HepG2 (cell line): ENCODE measurements at regions not wholly inside any gene's neighbourhood (a gene's known extent, or its start where the extent isn't known, plus 50 kb on each side); places are given as distances from the start of the nearest gene placed in this dataset.

ENCODE experiments used
- ATAC-seq: fragments of 200-7000 bp; cut with Tn5 transposase; 3 replicates; pipeline ENCODE4 v1.9.1; 2020; ENCODE audit warnings: mild to moderate bottlenecking, moderate library complexity
- BruUV-seq: library from RNA; stranded (reverse); fragments of 400-500 nt; replicated peaks from 2 replicates; lab custom pipeline; 2021; lab: Mats Ljungman, UMichigan
- CTCF ChIA-PET: fragments of 300-600 bp; formaldehyde crosslinking; extraction: SDS; loops from one replicate; lab custom pipeline; 2021; ENCODE audit warnings: low total read pairs, inconsistent platforms, low intra/inter-chr PET ratio; lab: Yijun Ruan, JAX
- POLR2A ChIA-PET: fragments of 350-600 bp; sonication (Branson Sonifier 250); formaldehyde crosslinking; loops from one replicate; lab custom pipeline; 2020; ENCODE audit warnings: antibody characterized with exemption, inconsistent platforms; lab: Yijun Ruan, JAX
- DNase-seq: peaks from one replicate; pipeline ENCODE4 v3.0.0-alpha.2; 2015; ENCODE audit warnings: low spot score
- FAIRE-seq: peaks from 3 replicates; lab custom pipeline; 2011; peaks lifted over from hg19 to GRCh38; lab: Jason Lieb, UNC
- H2AFZ ChIP-seq: one replicate; pipeline ENCODE4 v1.6.1; 2011; ENCODE audit warnings: low read length, inconsistent platforms
- H3K27ac ChIP-seq: fragments of 300-600 bp; 3 replicates; pipeline ENCODE4 v1.8.0; 2011; ENCODE audit warnings: mixed run types, mild to moderate bottlenecking, mixed read lengths, low read length, inconsistent platforms; ENCODE audit not compliant: insufficient read depth; ENCODE audit errors: extremely low read length
- H3K27me3 ChIP-seq, 2 experiments: fragments of 200-600 bp in 1 of 2; 2 replicates in 1 of 2; 3 replicates in 1 of 2; pipeline versions ENCODE4 v1.6.0 to v1.8.0; 2011; ENCODE audit warnings: low read length in 2 of 2, mild to moderate bottlenecking in 2 of 2, moderate library complexity in 2 of 2, inconsistent platforms in 1 of 2; ENCODE audit not compliant: insufficient read depth in 2 of 2, control insufficient read depth in 1 of 2
- H3K36me3 ChIP-seq, 2 experiments: fragments of 200-600 bp in 1 of 2; replicated peaks in 1 of 2; 2 replicates in 1 of 2; 3 replicates in 1 of 2; pipeline versions ENCODE4 v1.5.1 to v1.8.0; 2011; ENCODE audit warnings: low read length in 2 of 2, inconsistent platforms in 1 of 2; ENCODE audit not compliant: insufficient read depth in 2 of 2, control insufficient read depth in 1 of 2
- H3K4me1 ChIP-seq: 2 replicates; pipeline ENCODE4 v1.5.1; 2012; ENCODE audit warnings: low read length, inconsistent platforms; ENCODE audit not compliant: insufficient read depth
- H3K4me2 ChIP-seq: 2 replicates; pipeline ENCODE4 v1.6.0; 2011; ENCODE audit warnings: low read depth, low read length, inconsistent platforms
- H3K4me3 ChIP-seq, 3 experiments: fragments of 200-600 bp in 1 of 3; sonication (generic), shearing (Covaris generic) in 1 of 3; replicated peaks in 1 of 3; 2 replicates each; pipeline ENCODE4 v1.5.1; 2011 to 2016; ENCODE audit warnings: low read length in 3 of 3, inconsistent platforms in 2 of 3, low read depth in 2 of 3, mild to moderate bottlenecking in 2 of 3, control low read depth in 1 of 3, mixed read lengths in 1 of 3; ENCODE audit not compliant: insufficient read depth in 1 of 3
- H3K79me2 ChIP-seq: one replicate; pipeline ENCODE4 v1.6.1; 2011; ENCODE audit warnings: low read length, inconsistent platforms; ENCODE audit not compliant: insufficient read depth
- H3K9ac ChIP-seq: 2 replicates; pipeline ENCODE4 v1.6.0; 2011; ENCODE audit warnings: mild to moderate bottlenecking, low read depth, low read length, inconsistent platforms; ENCODE audit not compliant: insufficient read depth
- H3K9me3 ChIP-seq: 2 replicates; pipeline ENCODE4 v1.5.1; 2012; ENCODE audit warnings: mild to moderate bottlenecking, low read length
- H4K20me1 ChIP-seq: 2 replicates; pipeline ENCODE4 v1.6.0; 2011; ENCODE audit warnings: inconsistent platforms, mild to moderate bottlenecking, low read length, moderate library complexity; ENCODE audit not compliant: insufficient read depth
- ARHGAP35 ChIP-seq: sonication (generic); formaldehyde crosslinking; IDR thresholded peaks from 2 replicates; pipeline ENCODE4 v1.9.0; 2022; ENCODE audit warnings: mild to moderate bottlenecking, inconsistent platforms, moderate library complexity, missing genetic modification reagents, borderline replicate concordance
- ASH2L ChIP-seq: fragments of 300-600, 200-600 bp; sonication (generic); IDR thresholded peaks from 2 replicates; pipeline ENCODE4 v1.7.0; 2017; ENCODE audit warnings: low read depth, mild to moderate bottlenecking, moderate library complexity, mixed read lengths, low read length; ENCODE audit not compliant: insufficient read length
- HHEX ChIP-seq: IDR thresholded peaks from 2 replicates; pipeline ENCODE4 v1.6.1; 2016; ENCODE audit warnings: control low read depth
- RXRA ChIP-seq: sonication (generic); formaldehyde crosslinking; IDR thresholded peaks from 2 replicates; pipeline ENCODE4 v1.5.1; 2020; ENCODE audit warnings: missing genetic modification reagents
- ZBTB3 ChIP-seq: sonication (generic); formaldehyde crosslinking; IDR thresholded peaks from 2 replicates; pipeline ENCODE4 v1.4.0; 2020; ENCODE audit warnings: low read depth, mild to moderate bottlenecking, moderate library complexity, missing genetic modification reagents, borderline replicate concordance
- ZNF503 ChIP-seq: sonication (generic); formaldehyde crosslinking; IDR thresholded peaks from 2 replicates; pipeline ENCODE4 v1.4.0; 2020; ENCODE audit warnings: missing genetic modification reagents
- ZNF609 ChIP-seq: sonication (generic); formaldehyde crosslinking; IDR thresholded peaks from 2 replicates; pipeline ENCODE4 v1.4.0; 2020; ENCODE audit warnings: mild to moderate bottlenecking, missing genetic modification reagents, borderline replicate concordance
- ZNF652 ChIP-seq: IDR thresholded peaks from 2 replicates; pipeline ENCODE4 v1.6.1; 2016; ENCODE audit warnings: low read depth, borderline replicate concordance
- ZNF737 ChIP-seq: sonication (generic); formaldehyde crosslinking; IDR thresholded peaks from 2 replicates; pipeline ENCODE4 v1.5.0; 2020; ENCODE audit warnings: missing genetic modification reagents, mild to moderate bottlenecking, borderline replicate concordance
- ZNF83 ChIP-seq: sonication (generic); formaldehyde crosslinking; IDR thresholded peaks from 2 replicates; pipeline ENCODE4 v1.4.0; 2020; ENCODE audit warnings: missing genetic modification reagents, mild to moderate bottlenecking, borderline replicate concordance
- WGBS: methylation state at CpG from one replicate; pipeline ENCODE4 v1.1.6; 2017; ENCODE audit warnings: low lambda C conversion rate; 5-methylcytosine and 5-hydroxymethylcytosine counted together
- in situ Hi-C: cut with HindIII; loops from 2 replicates; pipeline ENCODE4 v1.10.0; 2017; ENCODE audit warnings: low pct_unique_long_range_greater_than_20kb; ENCODE audit not compliant: extremely low pct_ligation_motif_present
- intact Hi-C: fragments of 100-400 bp; cut with micrococcal nuclease; formaldehyde crosslinking; loops from one replicate; pipeline ENCODE4 v1.10.0; 2022; ENCODE audit not compliant: unreplicated experiment

DNA sequence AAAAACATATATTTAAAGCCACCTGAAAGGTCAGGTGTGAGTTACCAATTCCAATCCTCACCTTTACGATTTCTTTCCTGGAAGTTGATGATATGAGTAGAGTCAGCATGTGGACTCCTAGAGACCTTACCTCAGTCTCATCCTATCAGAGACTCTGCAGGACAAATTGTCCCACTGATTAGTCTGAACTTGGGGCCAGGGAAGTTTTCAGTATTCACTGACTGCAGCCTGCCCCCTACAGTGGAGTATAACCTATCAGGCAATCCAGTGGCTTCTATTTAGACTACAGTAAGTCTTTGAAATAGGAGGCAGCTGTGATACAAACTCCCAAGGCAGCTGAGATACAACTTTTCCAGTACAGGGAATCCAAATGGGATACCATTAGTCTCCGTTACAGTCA lies 449.4 kb upstream of the CDH10 start (continued):
- no peak for TF ChIP-seq HHEX (CRISPR knock-in tag)

- in situ Hi-C loops, result no loop called here
- Histone ChIP-seq H4K20me1 (no peaks in the 10 kb centered on the region), H3K79me2 (no peaks in the 10 kb centered on the region), H3K9ac (no peak overlapping the region), H3K27ac (no peak overlapping the region), H3K27me3 (no peaks in the 10 kb centered on the region), H3K4me3 (no peak overlapping the region), H3K9me3 (peaks cover 21% of the 10 kb centered on the region), H3K4me1 (no peaks in the 10 kb centered on the region), H2AFZ (no peak overlapping the region), H3K36me3 (no peaks in the 10 kb centered on the region), H3K4me2 (no peak overlapping the region)
- ChIA-PET CTCF (no interaction called here), POLR2A (no interaction called here)
- TF ChIP-seq ASH2L, result no peak
- TF ChIP-seq RXRA, result no peak
- no peak for TF ChIP-seq ZNF652 (CRISPR knock-in tag)
- TF ChIP-seq ZBTB3 (CRISPR knock-in tag), result no peak
- TF ChIP-seq ZNF503 (CRISPR knock-in tag), result no peak
- no peak for TF ChIP-seq ZNF609
- TF ChIP-seq ZNF83 (CRISPR knock-in tag), result no peak
- no peak for TF ChIP-seq ARHGAP35 (CRISPR knock-in tag)
- TF ChIP-seq ZNF737 (CRISPR knock-in tag), result no peak
- BruUV-seq, result no TSS peak
- DNase-seq (no peak), FAIRE-seq (no peak), ATAC-seq (no peak)
- intact Hi-C loops, result no loop called here
- WGBS, result 1% methylated on average over 3 of the region's 3 CpGs
Observed at GRCh38 chr5:25091921-25092320, 447.1 kb upstream of the CDH10 start.
